GM12878 (cell line): ENCODE measurements at regions not wholly inside any gene's neighbourhood (a gene's known extent, or its start where the extent isn't known, plus 50 kb on each side); places are given as distances from the start of the nearest gene placed in this dataset.

Experiments
- ATAC-seq: fragments of 200-7000 bp; cut with Tn5 transposase; 3 replicates; pipeline ENCODE4 v1.9.1; 2020; ENCODE audit warnings: mild to moderate bottlenecking, moderate library complexity
- BruUV-seq: library from RNA; stranded (reverse); fragments of 400-500 nt; replicated peaks from 2 replicates; lab custom pipeline; 2021; lab: Mats Ljungman, UMichigan
- CTCF ChIA-PET: fragments of 300-600 bp; sonication (Branson Sonifier 250); formaldehyde crosslinking; extraction: SDS; loops from one replicate; lab custom pipeline; 2021; ENCODE audit warnings: inconsistent platforms; lab: Yijun Ruan, JAX
- POLR2A ChIA-PET: fragments of 350-600 bp; formaldehyde crosslinking; extraction: SDS; loops from one replicate; lab custom pipeline; 2021; ENCODE audit warnings: inconsistent platforms; lab: Charles Lee
- RAD21 ChIA-PET: fragments of 300-600 bp; sonication (Branson Sonifier 250); formaldehyde crosslinking; loops from one replicate; lab custom pipeline; 2023; ENCODE audit warnings: antibody characterized with exemption; ENCODE audit not compliant: unreplicated experiment; lab: Charles Lee
- SMC1A ChIA-PET: fragments of 300-600 bp; sonication (Branson Sonifier 250); formaldehyde crosslinking; loops from one replicate; lab custom pipeline; 2023; ENCODE audit not compliant: unreplicated experiment, uncharacterized antibody; lab: Charles Lee
- DNase-seq: peaks from one replicate; pipeline ENCODE4 v3.0.0-alpha.2; 2011; ENCODE audit warnings: low read depth, low spot score
- FAIRE-seq: peaks from 3 replicates; lab custom pipeline; 2011; peaks lifted over from hg19 to GRCh38; lab: Jason Lieb, UNC
- H2AFZ ChIP-seq: 2 replicates; pipeline ENCODE4 v1.6.0; 2011; ENCODE audit warnings: low read depth, low read length, control low read depth; ENCODE audit not compliant: control insufficient read depth
- H3K27ac ChIP-seq: 2 replicates; pipeline ENCODE4 v1.5.1; 2011; ENCODE audit warnings: control low read depth; ENCODE audit not compliant: control insufficient read depth, insufficient read depth
- H3K27me3 ChIP-seq, 2 experiments: replicated peaks in 1 of 2; 2 replicates each; pipeline versions ENCODE4 v1.6.0 to v1.6.1; 2011; ENCODE audit warnings: low read length in 1 of 2; ENCODE audit not compliant: control insufficient read depth in 2 of 2, insufficient read depth in 2 of 2
- H3K36me3 ChIP-seq, 2 experiments: 2 replicates each; pipeline ENCODE4 v1.5.1; 2011; ENCODE audit warnings: low read length in 1 of 2; ENCODE audit not compliant: control insufficient read depth in 2 of 2, insufficient read depth in 2 of 2
- H3K4me1 ChIP-seq: 2 replicates; pipeline ENCODE4 v1.6.1; 2011; ENCODE audit warnings: mild to moderate bottlenecking, low read length, moderate library complexity, mixed read lengths; ENCODE audit not compliant: control insufficient read depth, insufficient read depth
- H3K4me2 ChIP-seq: 2 replicates; pipeline ENCODE4 v1.6.0; 2011; ENCODE audit warnings: control low read depth; ENCODE audit not compliant: control insufficient read depth, insufficient read depth
- H3K4me3 ChIP-seq: fragments of 200-600 bp; sonication (generic); 2 replicates; pipeline ENCODE4 v1.5.1; 2016
- H3K79me2 ChIP-seq: 2 replicates; pipeline ENCODE4 v1.6.0; 2011; ENCODE audit warnings: low read length; ENCODE audit not compliant: control insufficient read depth, insufficient read depth
- H3K9ac ChIP-seq: 2 replicates; pipeline ENCODE4 v1.8.0; 2011; ENCODE audit warnings: low read length, control low read depth, mixed read lengths; ENCODE audit not compliant: control insufficient read depth, insufficient read depth
- H3K9me3 ChIP-seq: replicated peaks from 3 replicates; pipeline ENCODE4 v1.5.1; 2011; ENCODE audit warnings: mild to moderate bottlenecking, low read length; ENCODE audit not compliant: control insufficient read depth, insufficient read depth
- H4K20me1 ChIP-seq: 2 replicates; pipeline ENCODE4 v1.6.0; 2011; ENCODE audit not compliant: control insufficient read depth, insufficient read depth
- BMI1 ChIP-seq: fragments of 450-650 bp; IDR thresholded peaks from 2 replicates; pipeline ENCODE4 v1.6.1; 2016; ENCODE audit warnings: mild to moderate bottlenecking, moderate library complexity, borderline replicate concordance
- CBX3 ChIP-seq: fragments of 200-600 bp; sonication (generic); IDR thresholded peaks from 2 replicates; pipeline ENCODE4 v1.6.1; 2016; ENCODE audit warnings: low read depth, borderline replicate concordance
- CBX5 ChIP-seq: sonication (generic); IDR thresholded peaks from 2 replicates; pipeline ENCODE4 v1.6.1; 2016; ENCODE audit warnings: low read depth, moderate library complexity, mild to moderate bottlenecking, inconsistent platforms
- PAX8 ChIP-seq: fragments of 450-650 bp; IDR thresholded peaks from 2 replicates; pipeline ENCODE4 v1.6.1; 2017; ENCODE audit warnings: mild to moderate bottlenecking, moderate library complexity
- PBX3 ChIP-seq: IDR thresholded peaks from 2 replicates; pipeline ENCODE4 v1.6.1; 2011; ENCODE audit warnings: mild to moderate bottlenecking, low read depth, low read length, moderate library complexity; ENCODE audit not compliant: insufficient replicate concordance
- SRF ChIP-seq, 2 experiments: IDR thresholded peaks; 2 replicates each; pipeline ENCODE4 v1.6.1; 2011; ENCODE audit warnings: low read depth in 2 of 2, low read length in 2 of 2, mild to moderate bottlenecking in 1 of 2, moderate library complexity in 1 of 2
- TARDBP ChIP-seq: IDR thresholded peaks from 2 replicates; pipeline ENCODE4 v1.6.1; 2016; ENCODE audit warnings: borderline replicate concordance
- ZBTB40 ChIP-seq: fragments of 450-650 bp; IDR thresholded peaks from 2 replicates; pipeline ENCODE4 v1.6.1; 2016; ENCODE audit warnings: mild to moderate bottlenecking, moderate library complexity, borderline replicate concordance
- ZNF274 ChIP-seq: IDR thresholded peaks from one replicate; pipeline ENCODE4 v1.8.0; 2011; ENCODE audit not compliant: insufficient read length, insufficient read depth
- WGBS: methylation state at CpG from one replicate; pipeline ENCODE4 v1.1.6; 2016; ENCODE audit warnings: low lambda C conversion rate; ENCODE audit not compliant: insufficient replicate concordance, insufficient coverage; ENCODE audit errors: missing lambda C conversion rate; 5-methylcytosine and 5-hydroxymethylcytosine counted together
- in situ Hi-C: fragments of 300-500 bp; cut with MboI; formaldehyde crosslinking; loops from 9 replicates; pipeline ENCODE4 v1.14.3; 2018; ENCODE audit warnings: mixed read lengths
- intact Hi-C: fragments of 100-400 bp; cut with micrococcal nuclease; formaldehyde crosslinking; loops from one replicate; pipeline ENCODE4 v1.14.2; 2022; ENCODE audit not compliant: unreplicated experiment

GRCh38 chr5:57850109-57850508 is 367.5 kb upstream of the ACTBL2 start:
- Histone ChIP-seq H3K4me2 (no peak overlapping the region), H3K9ac (no peak overlapping the region), H3K9me3 (no peaks in the 10 kb centered on the region), H3K4me1 (no peaks in the 10 kb centered on the region), H3K27me3 (no peaks in the 10 kb centered on the region), H3K36me3 (no peaks in the 10 kb centered on the region), H3K79me2 (no peaks in the 10 kb centered on the region), H4K20me1 (no peaks in the 10 kb centered on the region), H3K4me3 (no peak overlapping the region), H3K27ac (no peak overlapping the region), H2AFZ (no peak overlapping the region)
- SMC1A ChIA-PET, result no interaction called here
- BruUV-seq, result no TSS peak
- RAD21 ChIA-PET, result no interaction called here
- FAIRE-seq (no peak), ATAC-seq (no peak), DNase-seq (no peak)
- TF ChIP-seq CBX3, result no peak
- no peak for TF ChIP-seq TARDBP
- no peak for TF ChIP-seq PAX8
- no peak for TF ChIP-seq ZNF274
- TF ChIP-seq BMI1, result no peak
- TF ChIP-seq ZBTB40, result no peak
- no peak for TF ChIP-seq SRF (IDR thresholded peaks at IDR 0.05; ENCODE audit: low read depth in 2 of 2, low read length in 2 of 2)
- TF ChIP-seq CBX5, result no peak
- TF ChIP-seq PBX3, result no peak
- CTCF ChIA-PET, result no interaction called here
- intact Hi-C loops, result no loop called here
- in situ Hi-C loops, result no loop called here
- POLR2A ChIA-PET, result no interaction called here
- WGBS, result 44% methylated on average over 1 of the region's 1 CpG
